ENCODE measurements at regions not wholly inside any gene's neighbourhood (a gene's known extent, or its start where the extent isn't known, plus 50 kb on each side); places are given as distances from the start of the nearest gene placed in this dataset.

GRCh38 chr3:77873598-77873997, 833.7 kb downstream of the ROBO2 start:
- TF ChIP-seq CTCF (IDR thresholded peaks at IDR 0.05) = no peak
- Histone ChIP-seq H3K4me3 (no peak overlapping the region), H3K9me3 (peaks cover 0 to 19% (median 0%) of the 10 kb centered on the region in 11 donors), H3K4me1 (peaks cover 0 to 3% (median 0%) of the 10 kb centered on the region in 9 donors), H3K27me3 (no peaks in the 10 kb centered on the region), H3K27ac (no peak overlapping the region), H3K36me3 (no peaks in the 10 kb centered on the region)
- DNase-seq (peak in 1 of 2 donors; percentile 12), ATAC-seq (peak in 2 of 8 donors; percentile 49 to 73)
- intact Hi-C loops (cut with DNase I) = no loop called here
- WGBS, 2 donors = 67 to 70% methylated on average over 4 of the region's 4 CpGs

DNA sequence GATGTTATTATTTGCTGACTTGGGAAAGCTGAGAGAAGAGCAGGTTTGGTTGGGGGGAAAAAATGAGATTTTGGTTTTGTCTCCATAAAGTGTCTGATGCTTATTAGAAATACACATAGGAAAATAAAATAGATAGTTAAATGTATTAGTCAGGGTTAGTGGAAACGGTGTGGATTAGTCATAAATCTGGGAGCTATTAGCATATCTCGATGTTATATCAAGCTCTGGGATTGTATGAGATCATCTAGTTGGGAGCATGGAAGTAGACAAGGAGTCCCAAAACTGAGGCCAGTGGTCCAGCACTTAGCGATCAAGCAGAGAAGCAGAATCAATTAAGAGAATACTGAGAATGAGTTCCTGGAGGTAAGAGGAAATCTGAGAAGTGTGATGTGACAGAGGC, 845.5 kb downstream of the ROBO2 start:
- Histone ChIP-seq H3K27ac (no peak overlapping the region), H3K4me1 (no peaks in the 10 kb centered on the region), H3K9me3 (no peaks in the 10 kb centered on the region), H3K27me3 (no peaks in the 10 kb centered on the region), H3K36me3 (no peaks in the 10 kb centered on the region), H3K4me3 (no peak overlapping the region)
- no peak for ATAC-seq
- WGBS, 2 donors = 80 to 88% methylated on average over 3 of the region's 3 CpGs
- TF ChIP-seq CTCF (IDR thresholded peaks at IDR 0.05) = no peak
- intact Hi-C loops (cut with DNase I) = no loop called here
- DNase-seq = no peak

DNA sequence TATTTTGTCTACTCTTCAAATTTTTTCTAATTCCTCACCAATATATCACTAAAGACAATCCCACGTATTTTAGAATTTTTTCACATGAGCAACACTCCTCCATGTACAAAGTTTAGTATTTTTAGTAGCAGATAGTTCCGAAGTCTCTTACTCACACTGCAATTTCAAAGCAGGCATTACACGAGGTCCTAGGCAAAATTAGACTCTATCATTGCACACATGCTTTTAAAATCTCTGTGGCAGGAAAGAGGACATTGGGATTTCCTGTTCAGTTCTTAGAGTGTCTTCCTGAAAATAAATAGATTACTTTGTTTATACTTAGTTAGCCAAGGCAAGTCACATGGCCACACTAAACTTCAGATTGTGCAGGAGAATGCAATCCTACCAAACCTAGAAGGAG, 847.7 kb downstream of the ROBO2 start:
- H3K27me3 ChIP-seq = no peaks in the 10 kb centered on the region
- H3K4me1 ChIP-seq = no peaks in the 10 kb centered on the region
- H3K9me3 ChIP-seq = no peaks in the 10 kb centered on the region
- intact Hi-C loops (cut with DNase I) = no loop called here
- no peak for DNase-seq
- no peak overlapping the region for H3K27ac ChIP-seq
- TF ChIP-seq CTCF (IDR thresholded peaks at IDR 0.05) = no peak
- H3K4me3 ChIP-seq = no peak overlapping the region
- 34 to 41% methylated on average over 3 of the region's 3 CpGs for WGBS, 2 donors
- no peaks in the 10 kb centered on the region for H3K36me3 ChIP-seq
- no peak for ATAC-seq

DNA sequence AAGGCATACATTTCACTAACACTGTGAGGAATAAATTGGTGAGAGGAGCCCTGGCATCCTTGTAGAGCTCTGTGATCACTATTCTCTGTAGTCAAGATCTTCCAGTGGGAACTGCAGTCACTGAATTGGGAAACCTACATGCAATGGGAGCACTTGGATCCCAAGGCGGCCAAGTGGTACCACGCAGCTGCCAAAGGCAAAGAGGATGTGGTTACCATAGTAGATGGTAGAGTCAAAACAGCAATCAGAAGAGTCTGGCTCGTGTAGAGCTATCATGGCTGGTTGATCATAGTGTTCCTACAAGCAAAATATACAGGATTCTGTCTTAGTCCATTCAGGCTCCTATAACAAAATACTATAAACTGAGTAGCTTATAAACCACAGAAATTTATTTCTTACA, 849.7 kb downstream of the ROBO2 start:
- no peak for TF ChIP-seq CTCF (IDR thresholded peaks at IDR 0.05)
- no peak for DNase-seq
- H3K27me3 ChIP-seq = no peaks in the 10 kb centered on the region
- ATAC-seq = no peak
- WGBS, 2 donors = 88 to 92% methylated on average over 3 of the region's 3 CpGs
- H3K27ac ChIP-seq = no peak overlapping the region
- intact Hi-C loops (cut with DNase I) = no loop called here
- H3K9me3 ChIP-seq = peaks cover 0 to 4% (median 0%) of the 10 kb centered on the region in 11 donors
- no peaks in the 10 kb centered on the region for H3K4me1 ChIP-seq
- H3K36me3 ChIP-seq = no peaks in the 10 kb centered on the region
- no peak overlapping the region for H3K4me3 ChIP-seq

GRCh38 chr3:77898621-77899020, 858.7 kb downstream of the ROBO2 start:
- no peak overlapping the region for H3K4me3 ChIP-seq
- H3K27me3 ChIP-seq = no peaks in the 10 kb centered on the region
- 99 to 100% methylated on average over 1 of the region's 1 CpG for WGBS, 2 donors
- H3K9me3 ChIP-seq = peaks cover 0 to 7% (median 0%) of the 10 kb centered on the region in 11 donors
- intact Hi-C loops (cut with DNase I) = no loop called here
- no peak overlapping the region for H3K27ac ChIP-seq
- TF ChIP-seq CTCF (IDR thresholded peaks at IDR 0.05) = no peak
- H3K4me1 ChIP-seq = no peaks in the 10 kb centered on the region
- no peak for DNase-seq
- no peaks in the 10 kb centered on the region for H3K36me3 ChIP-seq
- no peak for ATAC-seq

All from heart right ventricle (tissue), 16 donors.